GM20000 (cell line): ENCODE measurements at regions not wholly inside any gene's neighbourhood (a gene's known extent, or its start where the extent isn't known, plus 50 kb on each side); places are given as distances from the start of the nearest gene placed in this dataset.

Source experiments
- DNase-seq: peaks from one replicate; pipeline ENCODE4 v3.0.0; 2012; ENCODE audit warnings: low spot score
- CTCF ChIP-seq: IDR thresholded peaks from 2 replicates; pipeline ENCODE4 v1.5.1; 2012; ENCODE audit warnings: mild to moderate bottlenecking, control low read depth; ENCODE audit errors: extremely low read depth, missing control alignments

GRCh38 chr12:107322063-107322462 lies 228.7 kb upstream of the CRY1 start:
- no peak for DNase-seq

GRCh38 chr12:107325075-107325608 lies 231.8 kb upstream of the CRY1 start:
- no peak for TF ChIP-seq CTCF
- DNase-seq, result no peak

More at GRCh38 chr12:107322063-107322462, 228.7 kb upstream of the CRY1 start:
- no peak for TF ChIP-seq CTCF

- TF ChIP-seq CTCF, result no peak
- DNase-seq, result no peak
Observed at GRCh38 chr12:107326237-107326636, 232.9 kb upstream of the CRY1 start.

GRCh38 chr12:107327651-107328182 lies 234.4 kb upstream of the CRY1 start:
- no peak for DNase-seq
- TF ChIP-seq CTCF, result no peak

DNA sequence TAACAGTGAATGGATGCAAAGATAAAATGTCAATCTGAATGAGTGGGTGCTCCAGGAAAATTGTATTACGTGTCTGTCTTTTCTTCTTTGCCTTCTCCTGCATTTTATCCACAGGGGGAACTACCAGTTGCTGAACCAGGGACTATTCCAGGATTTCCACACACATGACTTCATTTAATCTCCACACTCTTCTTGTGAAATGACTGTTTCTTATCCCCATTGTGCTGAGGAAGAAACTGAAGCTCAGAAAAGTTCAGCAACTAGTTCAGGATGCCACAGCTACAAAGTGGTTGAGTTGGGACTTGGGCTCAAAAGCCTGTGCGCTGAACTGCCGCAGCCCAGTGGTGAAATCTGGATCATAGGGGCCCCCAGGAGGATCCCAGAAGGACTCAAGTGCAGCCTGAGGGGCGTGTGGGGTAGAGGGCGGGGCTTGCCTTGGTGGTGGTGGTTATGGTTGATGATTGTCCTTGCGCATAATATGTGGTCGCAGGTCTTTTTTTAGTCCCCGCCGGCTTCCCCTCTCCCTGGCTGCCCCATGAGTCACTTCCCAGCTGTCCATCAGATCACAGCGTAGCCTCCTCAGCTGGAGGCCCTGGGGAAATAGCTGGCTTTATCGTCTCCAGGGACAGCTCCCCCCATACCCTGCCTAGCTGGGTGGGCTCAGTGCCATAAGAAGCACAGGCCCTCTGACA lies 235.2 kb upstream of the CRY1 start:
- no peak for TF ChIP-seq CTCF
- no peak for DNase-seq

DNA sequence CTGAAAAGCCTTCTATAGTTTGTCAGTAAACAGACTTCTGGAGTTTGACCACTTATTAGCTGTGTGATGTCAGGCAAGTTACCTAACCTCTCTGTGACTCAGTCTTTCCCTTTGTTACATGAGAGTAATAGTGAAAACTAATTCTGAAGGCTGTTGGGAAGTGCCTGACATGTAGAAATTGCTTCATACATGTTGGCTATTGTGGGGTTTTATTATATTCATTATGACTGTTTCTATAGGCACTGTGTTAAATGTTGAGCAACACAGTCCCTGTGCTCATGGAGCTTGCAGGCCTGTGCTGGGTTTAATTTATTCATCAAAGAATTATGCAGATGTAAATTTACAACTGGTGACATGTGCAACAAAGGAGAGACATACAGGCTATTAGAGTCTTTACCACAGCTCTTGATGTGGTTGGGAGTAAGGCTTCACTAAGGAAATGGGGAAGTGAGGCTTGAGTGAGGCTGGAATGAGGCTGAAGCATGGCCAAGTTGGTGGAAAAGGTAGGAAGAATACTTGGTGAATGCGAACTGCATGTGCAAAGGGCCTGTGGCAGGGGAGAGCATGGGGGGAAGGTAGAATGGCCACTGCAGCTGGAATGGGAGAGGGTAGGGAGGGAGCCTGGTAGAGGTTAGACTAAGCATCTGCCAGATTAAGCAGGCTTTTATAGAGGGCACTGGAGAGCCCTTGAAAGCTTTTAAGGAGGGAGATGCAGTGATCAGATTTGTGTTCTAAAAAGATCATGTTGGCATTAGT lies 236.4 kb upstream of the CRY1 start:
- TF ChIP-seq CTCF, result no peak
- no peak for DNase-seq
